NCI-H1694 (cell line): ENCODE measurements at regions not wholly inside any gene's neighbourhood (a gene's known extent, or its start where the extent isn't known, plus 50 kb on each side); places are given as distances from the start of the nearest gene placed in this dataset.
A peak's percentile ranks its signal among the peaks of the same experiment; 100 is the strongest.

Experiments used
- DNase-seq: peaks from one replicate; lab custom pipeline; 2025; lab: John Stamatoyannopoulos, UW

DNA sequence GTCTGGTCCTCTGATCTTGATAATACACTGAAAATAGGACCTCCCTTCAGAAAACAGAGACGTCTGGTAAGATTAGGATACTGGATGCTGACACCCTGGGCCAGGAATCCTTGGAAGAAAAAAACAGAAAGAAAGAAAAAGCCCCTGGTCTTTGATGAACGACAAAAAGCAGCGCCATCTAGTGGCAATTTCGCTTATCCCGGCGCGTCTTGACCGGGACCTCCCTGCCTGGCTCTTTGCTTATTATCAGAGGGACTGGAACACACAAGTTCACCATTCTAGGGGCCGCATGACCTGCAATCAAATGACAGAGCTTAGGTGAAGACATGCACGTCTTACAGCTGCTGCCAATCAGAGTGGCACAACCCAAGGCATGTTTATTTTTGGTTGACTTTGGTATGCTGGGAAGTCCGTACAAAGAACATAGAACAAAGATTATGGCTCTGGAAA is 114.9 kb upstream of the NFIB start:
- peak; percentile 85 for DNase-seq

DNA sequence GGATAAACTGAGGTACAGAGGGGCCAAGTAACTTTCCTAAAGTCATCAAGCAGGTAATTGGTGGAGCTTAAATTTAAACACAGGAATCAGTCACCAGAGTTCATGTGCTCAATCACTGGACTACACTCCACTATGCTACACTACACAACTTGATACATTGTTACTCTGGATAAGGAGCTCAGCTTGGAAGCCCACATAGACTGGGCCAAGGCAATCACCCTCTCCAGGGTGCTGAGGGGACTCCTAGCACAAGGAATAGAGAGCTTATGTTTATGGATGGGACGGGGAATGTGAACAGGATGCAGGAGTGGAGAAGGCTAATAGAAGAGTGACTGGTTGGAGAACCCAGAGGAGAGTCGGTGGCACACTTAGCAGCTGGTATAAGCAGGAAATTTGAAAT is 113.5 kb upstream of the NFIB start:
- no peak for DNase-seq

DNA sequence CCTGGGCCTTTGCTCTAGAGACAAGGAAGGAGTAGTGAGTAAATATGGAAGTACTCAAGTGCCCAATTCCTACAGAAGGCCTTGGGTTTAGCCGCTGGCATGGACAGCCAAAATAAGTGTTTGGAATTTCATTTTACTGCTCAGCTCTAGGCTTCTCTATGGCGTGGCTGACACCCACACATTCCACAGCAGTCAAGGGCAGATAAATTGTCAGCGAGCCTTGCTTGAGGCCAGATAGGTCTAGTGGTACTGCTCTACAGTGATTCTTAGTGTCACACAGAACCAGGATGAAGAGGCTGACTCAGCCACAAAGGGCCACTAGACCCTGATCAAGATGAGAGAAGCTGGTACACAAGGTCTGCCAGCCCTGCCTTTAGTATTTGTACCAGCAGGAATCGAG is 111.0 kb upstream of the NFIB start:
- DNase-seq = no peak

DNA sequence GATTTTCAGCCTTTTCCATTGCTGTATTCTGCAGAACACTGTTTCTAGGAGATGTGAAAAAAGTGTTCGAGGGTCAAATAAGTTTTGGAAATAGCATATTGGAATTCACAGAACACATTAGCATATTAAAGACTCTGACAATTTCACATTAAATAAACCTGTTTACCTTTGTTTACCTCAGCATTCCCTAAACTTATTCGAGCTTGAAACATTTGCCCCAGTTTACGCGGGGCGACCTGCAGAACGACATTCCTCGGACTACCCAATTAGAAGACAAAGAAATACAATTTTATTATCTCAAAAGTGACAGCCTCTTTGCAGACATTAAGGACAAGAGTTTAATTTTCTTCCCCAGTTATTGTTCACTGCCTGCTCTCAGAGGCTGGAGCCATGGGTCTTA is 110.3 kb upstream of the NFIB start:
- DNase-seq = no peak

DNA sequence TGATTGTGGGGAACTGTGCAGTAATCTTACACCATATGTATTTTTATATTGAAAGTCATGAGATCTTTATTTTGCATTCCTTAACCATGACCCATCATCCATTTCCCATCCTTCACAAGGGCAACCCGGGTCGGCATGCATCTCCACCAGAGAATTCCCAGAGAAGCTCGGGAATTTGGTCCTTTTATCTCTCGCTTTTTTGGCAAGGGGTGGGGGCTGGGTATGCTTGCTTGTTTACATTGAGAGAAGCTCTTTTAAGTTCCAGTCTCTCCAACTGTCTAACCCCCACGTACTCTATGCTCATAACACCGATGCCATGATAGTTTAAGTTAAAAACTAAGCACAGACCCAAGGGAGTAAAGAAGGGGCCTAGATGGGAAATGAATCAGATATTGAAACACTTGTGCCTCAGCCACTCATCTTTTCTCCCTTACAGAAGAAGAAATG is 109.9 kb upstream of the NFIB start:
- DNase-seq = no peak

DNA sequence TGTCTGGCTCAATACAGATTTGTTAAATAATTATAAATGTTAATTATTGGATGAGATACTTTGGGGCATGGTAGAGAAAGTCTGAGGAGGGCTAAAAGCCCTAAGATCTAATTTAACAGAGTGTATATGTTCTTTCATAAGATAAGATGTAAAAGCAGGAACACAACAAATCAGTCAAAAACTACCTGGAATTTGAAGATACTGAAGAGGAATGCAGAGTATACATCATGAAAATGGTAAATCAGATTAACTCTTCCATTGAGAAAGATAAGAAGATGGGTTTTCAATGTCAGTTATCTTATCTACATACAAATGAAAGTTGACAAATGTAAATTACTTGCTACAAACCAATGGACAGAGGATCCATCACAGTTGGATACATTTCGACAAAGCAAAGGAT is 107.3 kb upstream of the NFIB start:
- no peak for DNase-seq

DNA sequence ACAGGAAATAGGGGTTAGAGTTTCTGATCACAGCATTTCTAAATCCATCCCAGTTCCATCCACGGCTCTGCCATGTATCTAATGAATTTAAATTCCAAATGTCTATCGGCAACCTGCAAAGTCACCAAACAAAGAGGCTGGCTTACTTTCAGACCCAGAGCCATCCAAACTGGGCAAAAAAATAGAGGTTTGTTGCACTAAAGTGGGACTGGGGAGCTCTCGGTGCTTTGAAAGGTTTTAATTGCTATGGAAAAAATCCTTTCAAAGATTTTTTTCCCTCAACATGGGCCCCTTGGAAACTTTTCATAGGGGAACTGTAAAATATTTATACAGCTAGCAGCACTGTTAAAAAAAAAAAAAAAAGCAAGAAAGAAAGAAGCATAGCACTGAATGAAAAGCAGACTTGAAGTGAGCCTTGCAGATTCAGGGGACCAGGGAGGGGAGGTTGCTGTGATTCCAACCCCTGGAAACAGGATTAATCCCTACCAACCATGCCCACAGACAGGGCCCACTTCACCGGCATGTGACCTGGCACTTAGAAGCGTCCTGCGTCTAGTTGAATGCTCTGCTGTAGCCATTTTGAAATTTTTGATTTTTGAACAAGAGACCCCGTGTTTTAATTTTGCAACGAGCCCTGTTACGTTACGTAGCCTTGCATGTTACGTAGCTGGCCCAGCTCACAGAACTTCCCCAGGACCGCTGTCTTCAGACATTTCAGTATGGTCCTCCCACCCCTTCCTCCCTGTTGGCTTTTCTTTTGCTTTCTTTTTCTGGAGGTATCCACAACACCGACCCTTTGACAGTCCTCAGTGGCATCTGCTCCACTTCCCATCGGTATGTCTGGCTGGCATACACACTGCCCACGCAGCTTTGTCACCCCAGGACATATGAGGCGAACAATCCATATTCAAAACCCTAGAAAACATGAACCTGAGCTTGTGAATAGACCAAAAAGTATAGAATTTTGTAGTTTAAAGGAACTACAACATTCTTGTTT is 105.3 kb upstream of the NFIB start:
- DNase-seq = no peak

DNA sequence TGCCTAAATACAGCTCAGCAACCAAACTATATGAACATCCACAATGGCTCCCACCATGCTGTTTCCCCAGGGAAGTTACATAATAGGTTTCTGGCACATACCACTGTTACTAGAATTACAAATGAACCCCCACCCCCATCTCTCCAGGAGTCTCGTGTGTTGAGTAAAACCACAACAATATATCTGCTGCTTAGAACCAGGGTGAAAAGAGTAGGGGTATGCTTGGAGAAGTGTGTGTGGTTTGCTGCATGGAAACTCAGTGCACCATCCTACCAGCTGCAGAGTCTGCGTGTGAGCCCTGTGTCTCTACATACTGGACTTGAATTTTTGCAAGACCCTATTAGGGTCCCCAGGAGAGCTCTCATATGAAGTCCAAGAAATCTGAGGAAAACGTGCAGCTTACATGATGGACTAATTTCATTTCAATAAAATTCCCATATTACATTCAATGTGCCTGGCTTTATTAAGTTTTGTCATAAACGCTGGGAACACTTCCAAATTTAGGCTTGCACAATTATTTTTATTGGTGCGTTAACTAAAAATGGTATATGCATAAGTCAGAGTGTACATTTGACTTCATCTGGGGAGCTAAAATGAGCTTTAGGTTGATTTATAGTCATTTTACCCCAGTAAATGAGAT is 104.5 kb upstream of the NFIB start:
- no peak for DNase-seq

DNA sequence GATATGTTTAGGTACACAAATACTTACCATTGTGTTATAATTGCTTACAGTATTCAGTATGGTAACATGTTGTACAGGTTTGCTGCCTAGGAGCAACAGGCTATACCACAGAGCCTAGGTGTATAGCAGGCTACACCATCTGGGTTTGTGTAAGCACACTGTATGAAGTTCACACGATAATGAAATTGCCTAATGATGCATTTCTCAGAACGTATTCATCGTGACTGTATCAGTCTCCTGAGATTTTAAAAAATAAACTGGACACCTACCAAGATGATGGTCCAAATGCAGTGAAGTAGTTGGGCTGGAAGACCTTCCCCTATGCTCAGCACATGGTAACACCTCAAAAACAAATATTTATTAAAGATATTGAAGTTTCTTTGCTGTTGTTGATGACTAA is 103.3 kb upstream of the NFIB start:
- DNase-seq = no peak

DNA sequence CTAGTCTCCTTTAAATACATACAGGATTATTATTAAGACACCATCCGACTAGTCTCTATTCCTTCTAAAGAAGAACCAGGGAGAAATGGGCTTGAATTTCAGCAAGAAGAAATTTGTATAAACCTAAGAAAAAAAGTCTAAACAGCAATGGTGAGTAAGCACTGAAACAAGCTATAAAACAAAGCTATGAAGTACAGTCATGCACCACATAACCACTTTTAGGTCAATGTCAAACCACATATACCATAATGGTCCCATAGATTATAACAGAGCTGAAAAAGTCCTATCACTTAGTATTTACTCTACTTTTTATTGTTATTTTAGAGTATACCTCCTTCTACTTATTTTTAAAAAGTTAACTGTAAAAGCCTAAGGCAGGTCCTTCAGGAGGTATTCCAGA is 102.0 kb upstream of the NFIB start:
- DNase-seq = no peak

DNA sequence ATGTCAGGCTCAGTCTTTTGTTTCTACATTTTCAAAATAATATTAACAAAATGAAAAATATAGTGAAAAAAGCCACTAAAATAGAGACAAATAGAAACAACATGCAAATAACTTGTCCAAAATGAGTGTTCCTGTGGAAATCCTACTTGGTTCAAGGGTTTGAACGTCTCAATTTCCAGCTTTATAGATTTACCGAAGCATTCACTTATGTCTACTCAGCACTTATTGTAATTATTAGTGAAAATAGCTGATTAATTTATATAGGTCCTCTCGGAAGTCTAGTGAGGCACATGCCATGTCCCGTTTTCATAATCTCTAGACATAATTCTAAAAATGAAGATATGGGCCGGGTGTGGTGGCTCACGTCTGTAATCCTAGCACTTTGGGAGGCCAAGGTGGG is 99.9 kb upstream of the NFIB start:
- DNase-seq = no peak

DNA sequence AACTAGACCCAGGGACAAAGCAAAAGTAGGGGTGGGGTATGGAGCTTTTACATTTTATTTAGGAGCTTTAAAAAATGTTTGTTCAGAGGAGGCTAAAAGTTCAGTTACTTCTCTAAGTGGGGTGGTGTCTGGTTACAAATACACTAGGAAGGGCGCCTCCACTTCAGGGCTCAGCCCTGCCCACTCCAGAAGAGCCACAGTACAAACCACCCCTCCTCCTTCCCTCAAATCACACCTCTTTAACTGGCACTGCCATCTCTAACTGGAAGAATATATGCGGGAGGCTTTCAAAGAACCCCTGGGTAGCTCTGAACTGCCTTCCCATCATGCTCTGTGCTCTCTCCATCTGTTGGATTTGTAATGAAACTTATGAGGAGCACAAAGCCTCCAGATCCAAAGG is 98.8 kb upstream of the NFIB start:
- DNase-seq = no peak

DNA sequence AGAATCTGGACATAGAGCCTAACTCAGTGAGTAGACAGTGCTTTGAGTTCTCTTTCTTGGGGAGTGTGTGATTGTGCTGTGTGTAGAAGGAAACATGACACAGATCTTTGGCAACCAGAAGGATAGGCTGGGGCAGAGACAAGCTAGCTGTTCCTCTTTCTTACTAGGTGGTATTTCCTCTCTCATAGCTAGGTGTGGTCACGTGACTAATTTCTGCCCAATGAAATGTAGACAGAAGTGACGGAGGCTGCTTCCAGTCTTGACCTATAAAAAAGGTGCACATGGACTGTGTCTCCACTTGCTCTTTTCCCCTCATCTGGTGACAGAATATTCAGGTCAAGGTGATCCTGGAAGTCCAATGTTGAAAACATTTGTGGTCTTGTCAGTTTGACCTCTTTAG is 92.5 kb upstream of the NFIB start:
- no peak for DNase-seq

DNA sequence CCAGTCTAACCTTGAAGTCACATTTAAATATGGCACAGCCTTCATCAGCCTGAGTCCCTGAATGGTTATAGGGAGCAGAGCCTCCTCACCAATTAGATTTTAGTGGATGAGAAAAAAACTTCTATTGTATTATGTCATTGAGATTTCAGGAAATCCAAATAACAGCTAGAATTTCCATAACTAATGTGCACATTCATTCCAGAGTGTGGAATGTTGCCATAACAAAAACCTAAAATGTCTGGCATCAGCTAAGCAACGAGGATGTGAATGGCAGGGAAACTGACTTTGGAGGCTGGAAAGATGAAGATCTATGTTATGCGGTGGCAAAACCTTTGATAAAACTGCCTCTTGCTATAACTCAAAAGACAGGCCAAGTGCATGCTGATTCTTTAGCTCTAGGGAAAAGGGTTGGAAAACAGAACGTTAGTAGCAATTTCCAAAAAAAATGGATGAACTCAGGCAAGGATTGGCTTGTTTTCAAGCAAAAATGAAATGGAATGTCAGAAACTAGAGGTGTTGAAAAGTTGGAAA is 91.3 kb upstream of the NFIB start:
- DNase-seq = no peak

DNA sequence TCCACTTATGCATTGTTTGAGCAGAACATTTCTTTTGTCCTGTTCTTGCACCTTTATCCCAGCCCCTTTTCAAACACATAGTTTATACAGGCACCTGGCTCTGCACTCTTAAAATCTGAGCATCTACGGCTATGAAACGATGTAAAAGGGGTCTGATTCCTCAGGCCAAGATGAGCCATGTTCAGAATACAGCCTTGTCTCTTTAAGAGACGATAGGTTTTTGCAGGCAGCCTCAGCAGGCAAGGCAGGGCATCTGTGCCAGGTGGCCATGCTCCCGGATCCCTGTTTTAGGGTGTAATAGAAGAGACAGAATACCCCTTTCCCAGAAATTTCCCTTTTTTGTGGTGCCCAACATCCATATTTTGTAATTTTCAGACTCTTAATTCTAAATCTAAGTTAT is 89.1 kb upstream of the NFIB start:
- peak; percentile 41 for DNase-seq

DNA sequence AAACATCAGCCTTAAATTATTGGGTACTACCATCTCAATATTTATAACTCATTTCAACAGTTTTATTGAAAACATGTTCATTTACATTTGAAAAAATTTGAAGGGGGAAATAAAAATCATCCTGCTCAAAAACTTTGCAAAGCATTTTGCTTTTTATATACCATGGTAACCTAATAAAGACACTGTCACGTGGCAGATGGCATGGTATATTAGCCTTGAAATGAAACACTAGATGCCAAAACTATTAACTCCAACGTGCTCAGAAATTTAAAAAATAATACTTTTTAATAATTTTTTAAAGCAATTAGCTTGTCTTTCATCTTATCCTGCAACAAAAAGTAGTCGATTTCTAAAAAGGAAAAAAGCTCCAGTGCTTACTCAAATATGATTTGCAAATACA is 88.6 kb upstream of the NFIB start:
- DNase-seq = no peak

DNA sequence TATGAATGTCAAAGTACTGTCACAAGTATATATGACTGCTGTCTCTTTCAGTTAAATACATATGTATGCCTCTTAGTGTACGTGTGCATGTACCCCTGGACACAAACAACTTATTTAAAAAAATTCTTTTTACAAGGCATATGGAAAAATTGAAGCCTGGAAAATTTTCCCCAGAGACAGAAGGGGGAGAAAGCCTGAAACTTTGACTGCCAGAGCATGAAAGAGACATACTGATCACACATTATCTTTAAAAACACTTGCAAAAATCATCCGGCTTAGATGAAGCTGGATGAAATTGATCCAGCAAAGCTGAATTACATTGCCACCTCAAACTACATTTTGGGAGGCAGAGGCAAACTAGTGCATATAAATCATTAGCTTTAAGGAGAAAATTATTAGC is 88.0 kb upstream of the NFIB start:
- no peak for DNase-seq

DNA sequence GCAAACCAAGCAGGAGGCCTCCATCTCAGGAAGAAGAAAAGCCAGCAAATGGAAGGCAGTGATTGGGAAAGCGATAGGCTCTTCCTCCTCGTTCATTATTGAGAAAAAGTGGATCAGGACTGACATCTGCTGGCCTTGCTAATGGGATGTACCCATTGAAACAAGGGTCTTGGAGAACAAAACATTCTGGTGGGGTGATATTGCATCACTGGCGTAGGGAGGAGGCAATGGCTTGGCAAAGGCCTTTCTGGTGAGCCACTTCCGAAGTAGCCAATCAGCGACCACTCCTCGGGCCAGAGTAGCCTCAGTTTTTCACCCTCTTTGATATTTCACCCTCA is 86.7 kb upstream of the NFIB start:
- peak; percentile 92 for DNase-seq

DNA sequence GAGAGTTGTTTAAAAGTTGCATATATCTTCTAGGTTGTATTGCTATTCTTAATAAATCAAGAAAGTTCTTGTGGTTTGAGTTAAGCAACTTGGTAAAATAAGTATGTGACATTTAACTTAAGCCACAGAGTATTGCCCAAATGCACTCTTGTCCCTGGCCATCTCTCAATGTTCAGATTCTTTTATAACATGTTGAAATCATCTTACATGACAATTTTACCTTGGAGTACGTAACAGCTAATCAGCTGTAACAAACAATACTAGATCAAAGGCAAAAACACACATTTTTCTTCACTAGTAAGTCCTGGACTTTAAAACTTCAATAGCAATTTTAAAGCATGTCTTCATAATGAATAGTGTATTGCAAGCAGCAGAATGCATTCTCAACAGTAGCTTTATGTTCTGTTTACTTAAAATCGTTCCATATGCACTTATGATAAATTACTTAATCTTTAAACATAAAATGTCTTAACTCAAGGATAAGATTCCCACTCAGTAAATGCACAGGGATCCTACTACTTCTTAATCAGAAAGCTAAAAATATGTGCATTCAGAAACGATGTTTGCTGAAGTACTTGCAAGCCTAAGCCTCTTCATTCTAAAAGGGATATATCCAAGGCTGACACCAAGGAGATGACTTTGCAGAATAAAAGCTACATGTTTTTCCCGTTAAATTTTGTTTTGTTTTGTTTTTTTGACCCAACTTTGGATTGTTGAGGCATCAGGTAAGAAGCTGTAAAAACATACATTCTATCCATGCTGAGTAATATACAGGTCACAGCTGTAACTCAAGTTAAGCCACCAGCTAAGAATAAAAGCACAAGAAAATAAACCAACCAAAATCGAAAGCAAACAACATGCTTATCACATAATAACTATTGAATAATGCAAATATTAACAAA is 86.1 kb upstream of the NFIB start:
- DNase-seq = no peak

DNA sequence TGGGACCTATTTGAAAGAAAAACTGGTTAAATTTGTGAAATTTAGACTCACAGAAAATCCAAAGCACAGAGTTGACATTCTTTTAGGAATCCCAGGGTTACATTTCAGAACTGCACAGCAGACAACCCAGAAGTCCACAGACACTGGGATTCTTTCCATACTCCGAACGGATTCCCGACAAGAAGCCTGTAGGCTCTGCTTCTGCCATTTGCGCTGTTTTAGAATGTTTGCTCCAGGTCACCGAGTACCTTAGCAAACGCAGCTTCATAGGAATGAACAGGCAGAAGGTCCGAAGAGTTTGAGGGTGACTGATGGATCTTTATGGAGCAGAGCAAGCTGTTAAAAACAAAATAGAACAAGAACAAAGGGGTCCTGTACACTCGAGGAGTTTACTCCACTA is 84.5 kb upstream of the NFIB start:
- DNase-seq = no peak

DNA sequence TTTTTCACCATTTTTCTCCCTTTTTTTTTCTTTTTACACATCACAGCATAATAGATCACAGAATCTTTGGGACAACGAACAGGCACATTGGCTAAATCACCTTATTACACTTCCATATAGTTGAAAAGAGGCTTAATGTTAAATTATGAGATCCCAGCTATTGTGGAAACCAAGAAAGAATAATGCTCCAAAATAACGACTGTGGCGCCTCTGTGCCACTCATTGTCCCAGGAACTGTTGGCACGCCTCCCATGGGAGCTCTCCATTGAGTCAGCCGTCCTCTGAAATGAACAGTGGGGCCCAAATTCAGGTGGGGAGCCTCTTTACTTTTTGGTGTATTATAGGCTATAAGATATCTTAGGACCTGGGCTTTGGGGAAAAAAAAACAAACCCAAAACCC is 82.2 kb upstream of the NFIB start:
- no peak for DNase-seq
